GM21515 (cell line): ENCODE measurements at regions not wholly inside any gene's neighbourhood (a gene's known extent, or its start where the extent isn't known, plus 50 kb on each side); places are given as distances from the start of the nearest gene placed in this dataset.

Experiments
- ATAC-seq: cut with Tn5 transposase; IDR thresholded peaks from one replicate; pipeline ENCODE4 v1.9.1; 2021; ENCODE audit not compliant: unreplicated experiment

GRCh38 chr3:9301091-9301490, 51.6 kb upstream of the SRGAP3 start:
- no peak for ATAC-seq

- ATAC-seq: no peak
Measured at GRCh38 chr3:9301798-9302197, 52.4 kb upstream of the SRGAP3 start.

GRCh38 chr3:9302425-9303181, 53.2 kb upstream of the SRGAP3 start:
- peak; percentile 92 for ATAC-seq

- no peak for ATAC-seq
Measured at GRCh38 chr3:9308298-9308990, 54.4 kb upstream of the THUMPD3 start.

GRCh38 chr3:9310043-9310442, 52.8 kb upstream of the THUMPD3 start:
- ATAC-seq: no peak

- no peak for ATAC-seq
Measured at GRCh38 chr3:9311228-9311627, 51.6 kb upstream of the THUMPD3 start.
